ENCODE measurements at regions not wholly inside any gene's neighbourhood (a gene's known extent, or its start where the extent isn't known, plus 50 kb on each side); places are given as distances from the start of the nearest gene placed in this dataset.

DNA sequence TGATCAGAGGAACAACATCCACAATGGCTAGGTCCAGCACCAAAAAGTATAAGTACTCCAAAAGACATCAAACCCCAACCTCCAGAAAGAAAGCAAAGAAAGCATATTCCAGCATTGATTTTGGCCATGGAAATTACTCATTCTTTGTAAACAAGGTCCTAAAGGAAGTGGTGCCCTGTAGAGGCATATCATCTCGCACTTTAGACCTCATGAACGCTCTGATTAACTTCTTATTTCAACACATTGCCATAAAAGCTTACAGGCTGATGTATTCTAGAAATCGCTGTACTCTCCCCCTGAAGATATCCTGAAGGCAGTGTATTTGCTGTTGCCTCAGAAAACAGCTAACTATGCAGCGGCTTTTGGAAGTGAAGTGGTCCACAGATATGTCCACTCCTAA is 82.7 kb upstream of the TNPO1 start:
- no peak for TF ChIP-seq POLR2A (IDR thresholded peaks at IDR 0.05)
- TF ChIP-seq, protein P1, sequence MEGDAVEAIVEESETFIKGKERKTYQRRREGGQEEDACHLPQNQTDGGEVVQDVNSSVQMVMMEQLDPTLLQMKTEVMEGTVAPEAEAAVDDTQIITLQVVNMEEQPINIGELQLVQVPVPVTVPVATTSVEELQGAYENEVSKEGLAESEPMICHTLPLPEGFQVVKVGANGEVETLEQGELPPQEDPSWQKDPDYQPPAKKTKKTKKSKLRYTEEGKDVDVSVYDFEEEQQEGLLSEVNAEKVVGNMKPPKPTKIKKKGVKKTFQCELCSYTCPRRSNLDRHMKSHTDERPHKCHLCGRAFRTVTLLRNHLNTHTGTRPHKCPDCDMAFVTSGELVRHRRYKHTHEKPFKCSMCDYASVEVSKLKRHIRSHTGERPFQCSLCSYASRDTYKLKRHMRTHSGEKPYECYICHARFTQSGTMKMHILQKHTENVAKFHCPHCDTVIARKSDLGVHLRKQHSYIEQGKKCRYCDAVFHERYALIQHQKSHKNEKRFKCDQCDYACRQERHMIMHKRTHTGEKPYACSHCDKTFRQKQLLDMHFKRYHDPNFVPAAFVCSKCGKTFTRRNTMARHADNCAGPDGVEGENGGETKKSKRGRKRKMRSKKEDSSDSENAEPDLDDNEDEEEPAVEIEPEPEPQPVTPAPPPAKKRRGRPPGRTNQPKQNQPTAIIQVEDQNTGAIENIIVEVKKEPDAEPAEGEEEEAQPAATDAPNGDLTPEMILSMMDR (IDR thresholded peaks at IDR 0.05) = no peak

Measured in right lobe of liver (tissue), 4 donors.